ENCODE measurements at regions not wholly inside any gene's neighbourhood (a gene's known extent, or its start where the extent isn't known, plus 50 kb on each side); places are given as distances from the start of the nearest gene placed in this dataset.

GRCh38 chr15:66635006-66635405 is 67.0 kb upstream of the SMAD6 start:
- no peaks in the 10 kb centered on the region for H3K79me2 ChIP-seq (ENCODE audit: control insufficient read depth, insufficient read depth, low read length)
- H3K4me2 ChIP-seq (ENCODE audit: insufficient read depth, low read length): no peak overlapping the region
- H4K20me1 ChIP-seq (replicated peaks; ENCODE audit: control insufficient read depth, extremely low read depth, insufficient read depth, low read length): no peaks in the 10 kb centered on the region
- no peak overlapping the region for H3K4me3 ChIP-seq (replicated peaks in 1 of 3; ENCODE audit: insufficient read depth in 1 of 3, low read depth in 1 of 3, low read length in 3 of 3)
- intact Hi-C loops (cut with micrococcal nuclease): no loop called here
- TF ChIP-seq MYC (IDR thresholded peaks at IDR 0.05; ENCODE audit: low read depth, low read length) (no peak), MAX (IDR thresholded peaks at IDR 0.05; ENCODE audit: insufficient read depth, insufficient read length) (no peak), POLR2A (IDR thresholded peaks at IDR 0.05; ENCODE audit: low read depth, low read length) (no peak), GATA2 (IDR thresholded peaks at IDR 0.05; ENCODE audit: insufficient read depth, insufficient read length, low read depth, low read length) (no peak), CTCF (IDR thresholded peaks at IDR 0.05; ENCODE audit: extremely low read depth in 1 of 2, insufficient read depth in 1 of 2, low read depth in 1 of 2, low read length in 2 of 2) (no peak), FOS (IDR thresholded peaks at IDR 0.05; ENCODE audit: borderline replicate concordance, insufficient read depth, low read length) (no peak), JUN (IDR thresholded peaks at IDR 0.05; ENCODE audit: borderline replicate concordance, insufficient read depth, insufficient read length, low read depth) (no peak), EZH2 (IDR thresholded peaks at IDR 0.05; ENCODE audit: borderline replicate concordance, low read depth, low read length, severe bottlenecking) (no peak), POLR2AphosphoS5 (IDR thresholded peaks at IDR 0.05; ENCODE audit: insufficient read depth, low read depth, low read length) (no peak)
- CTCF ChIA-PET: interaction anchor here (1.6 to 1.7 kb wide), 1 partner anchor 16 kb away, joined by 6 to 9 read pairs; no protein-coding TSS in a partner anchor
- no TSS peak for BruUV-seq (replicated peaks)
- H3K9ac ChIP-seq (replicated peaks; ENCODE audit: extremely low read depth, insufficient read depth, low read length): no peak overlapping the region
- POLR2A ChIA-PET: no interaction called here
- H3K4me1 ChIP-seq (ENCODE audit: control insufficient read depth, extremely low read depth, insufficient read depth, low read length): peaks cover 18% of the 10 kb centered on the region
- FAIRE-seq (no peak), DNase-seq (ENCODE audit: low read depth, low spot score) (no peak)
- no peak overlapping the region for H3K27ac ChIP-seq (ENCODE audit: insufficient read depth, low read depth, low read length)
- H3K9me1 ChIP-seq (replicated peaks; ENCODE audit: control insufficient read depth, extremely low read depth, insufficient read depth, low read length): no peaks in the 10 kb centered on the region
- no peaks in the 10 kb centered on the region for H3K36me3 ChIP-seq (ENCODE audit: control insufficient read depth in 2 of 2, extremely low read depth in 1 of 2, insufficient read depth in 2 of 2, low read length in 2 of 2)
- no peaks in the 10 kb centered on the region for H3K9me3 ChIP-seq (replicated peaks; ENCODE audit: control insufficient read depth, insufficient read depth, low read length)
- no peak overlapping the region for H2AFZ ChIP-seq (ENCODE audit: low read depth, low read length)
- H3K27me3 ChIP-seq (ENCODE audit: control insufficient read depth in 2 of 2, insufficient read depth in 2 of 2, low read length in 2 of 2): no peaks in the 10 kb centered on the region
- dilution Hi-C loops (cut with MboI; ENCODE audit: extremely low pct_ligation_motif_present, low sequenced_read_pairs): no loop called here

Data from endothelial cell of umbilical vein (primary cell).